ENCODE measurements at regions not wholly inside any gene's neighbourhood (a gene's known extent, or its start where the extent isn't known, plus 50 kb on each side); places are given as distances from the start of the nearest gene placed in this dataset.
"Not testable (repeated sequence)": the region's sequence is repeated elsewhere in the genome, so short reads cannot be mapped to it uniquely, and the experiment has no call there.

DNA sequence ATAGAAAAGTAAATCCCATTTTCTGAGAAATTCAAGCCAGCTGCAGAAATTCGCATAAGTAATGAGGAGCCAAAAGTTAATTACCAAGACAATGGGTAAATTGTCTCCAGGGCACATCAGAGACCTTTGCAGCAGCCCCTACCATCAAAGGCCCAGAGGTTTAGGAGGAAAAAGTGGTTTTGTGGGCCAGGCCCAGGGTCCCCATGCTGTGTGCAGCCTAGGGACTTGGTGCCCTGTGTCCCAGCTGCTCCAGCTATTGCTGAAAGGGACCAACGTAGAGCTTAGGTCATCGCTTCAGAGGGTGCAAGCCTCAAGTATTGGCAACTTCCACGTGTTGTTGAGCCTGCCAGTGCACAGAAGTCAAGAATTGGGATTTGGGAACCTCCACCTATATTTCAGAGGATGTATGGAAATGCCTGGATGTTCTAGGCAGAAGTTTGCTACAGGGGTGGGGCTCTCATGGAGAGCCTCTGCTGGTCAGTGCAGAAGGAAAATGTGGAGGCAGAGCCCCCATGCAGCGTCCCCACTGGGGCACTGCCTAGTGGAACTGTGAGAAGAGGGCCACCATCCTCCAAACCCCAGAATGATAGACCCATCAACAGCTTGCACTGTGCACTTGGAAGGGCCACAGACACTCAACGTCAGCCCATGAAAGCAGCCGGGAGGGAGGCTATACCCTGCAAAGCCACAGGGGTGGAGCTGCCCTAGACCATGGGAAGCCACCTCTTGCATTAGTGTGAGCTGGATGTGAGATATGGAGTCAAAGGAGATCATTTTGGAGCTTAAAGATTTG is 731.3 kb upstream of the GRAMD2B start:
- ATAC-seq; H4K20me1 ChIP-seq (ENCODE audit: control insufficient read depth, insufficient read depth); DNase-seq (ENCODE audit: low read depth, low spot score); H3K9ac ChIP-seq (ENCODE audit: control insufficient read depth, insufficient read depth, low read length); intact Hi-C loops (cut with micrococcal nuclease; ENCODE audit: unreplicated experiment); H3K4me1 ChIP-seq (ENCODE audit: control insufficient read depth, insufficient read depth, low read length); CTCF ChIA-PET; H3K27ac ChIP-seq (ENCODE audit: control insufficient read depth, insufficient read depth); H3K27me3 ChIP-seq (replicated peaks in 1 of 2; ENCODE audit: control insufficient read depth in 2 of 2, insufficient read depth in 2 of 2, low read length in 1 of 2); RAD21 ChIA-PET (ENCODE audit: unreplicated experiment); H3K36me3 ChIP-seq (ENCODE audit: control insufficient read depth in 2 of 2, insufficient read depth in 2 of 2, low read length in 1 of 2); H3K4me2 ChIP-seq (ENCODE audit: control insufficient read depth, insufficient read depth); FAIRE-seq; H3K4me3 ChIP-seq; SMC1A ChIA-PET (ENCODE audit: uncharacterized antibody, unreplicated experiment); BruUV-seq (replicated peaks); POLR2A ChIA-PET; H3K79me2 ChIP-seq (ENCODE audit: control insufficient read depth, insufficient read depth, low read length); in situ Hi-C loops (cut with MboI); H3K9me3 ChIP-seq (replicated peaks; ENCODE audit: control insufficient read depth, insufficient read depth, low read length); H2AFZ ChIP-seq (ENCODE audit: control insufficient read depth, low read depth, low read length): not testable (repeated sequence)
- WGBS (ENCODE audit: insufficient coverage, insufficient replicate concordance, low lambda C conversion rate, missing lambda C conversion rate), result 38% methylated on average over 7 of the region's 7 CpGs

DNA sequence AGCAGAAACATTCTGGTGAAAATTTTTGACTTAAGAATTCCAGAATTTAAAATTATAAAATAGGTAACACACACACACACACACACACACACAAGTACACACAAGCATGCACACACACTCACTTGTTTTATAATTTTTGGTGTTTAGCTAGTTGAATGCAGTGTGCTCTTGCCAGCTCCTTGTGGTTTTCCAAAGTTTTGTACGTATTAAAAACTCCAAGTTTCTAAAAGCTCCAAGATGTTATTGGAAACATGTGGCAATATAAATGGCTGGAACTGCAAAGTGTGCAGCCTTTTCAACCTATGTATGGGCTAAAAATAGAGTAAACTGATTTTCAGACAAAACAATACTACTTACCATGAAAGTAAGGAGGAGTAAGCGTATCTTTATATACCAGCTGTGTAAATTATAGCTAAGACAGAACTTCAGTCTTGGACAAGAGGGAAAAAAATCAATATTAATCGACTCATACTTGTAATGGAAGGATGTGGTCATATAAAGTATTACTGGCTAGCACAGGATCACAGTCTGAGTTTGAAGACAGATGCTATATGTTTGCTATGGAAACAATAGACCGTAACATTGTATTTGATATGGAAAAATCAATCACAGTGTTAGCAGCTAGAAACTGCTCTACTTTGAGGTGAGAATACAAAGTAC is 727.1 kb upstream of the GRAMD2B start:
- no peak for ATAC-seq
- CTCF ChIA-PET, result interaction anchor here (0.6 kb wide), 1 partner anchor 949 kb away, joined by 3 read pairs; no protein-coding TSS in a partner anchor
- TF ChIP-seq ESRRA (IDR thresholded peaks at IDR 0.05; ENCODE audit: low read length) (no peak), ZBED1 (IDR thresholded peaks at IDR 0.05; ENCODE audit: borderline replicate concordance) (no peak), NFYB (IDR thresholded peaks at IDR 0.05; ENCODE audit: insufficient read depth, low read depth, low read length) (no peak), RAD51 (IDR thresholded peaks at IDR 0.05) (no peak), SUZ12 (IDR thresholded peaks at IDR 0.05; ENCODE audit: unreplicated experiment) (no peak)
- TF ChIP-seq, protein P1, sequence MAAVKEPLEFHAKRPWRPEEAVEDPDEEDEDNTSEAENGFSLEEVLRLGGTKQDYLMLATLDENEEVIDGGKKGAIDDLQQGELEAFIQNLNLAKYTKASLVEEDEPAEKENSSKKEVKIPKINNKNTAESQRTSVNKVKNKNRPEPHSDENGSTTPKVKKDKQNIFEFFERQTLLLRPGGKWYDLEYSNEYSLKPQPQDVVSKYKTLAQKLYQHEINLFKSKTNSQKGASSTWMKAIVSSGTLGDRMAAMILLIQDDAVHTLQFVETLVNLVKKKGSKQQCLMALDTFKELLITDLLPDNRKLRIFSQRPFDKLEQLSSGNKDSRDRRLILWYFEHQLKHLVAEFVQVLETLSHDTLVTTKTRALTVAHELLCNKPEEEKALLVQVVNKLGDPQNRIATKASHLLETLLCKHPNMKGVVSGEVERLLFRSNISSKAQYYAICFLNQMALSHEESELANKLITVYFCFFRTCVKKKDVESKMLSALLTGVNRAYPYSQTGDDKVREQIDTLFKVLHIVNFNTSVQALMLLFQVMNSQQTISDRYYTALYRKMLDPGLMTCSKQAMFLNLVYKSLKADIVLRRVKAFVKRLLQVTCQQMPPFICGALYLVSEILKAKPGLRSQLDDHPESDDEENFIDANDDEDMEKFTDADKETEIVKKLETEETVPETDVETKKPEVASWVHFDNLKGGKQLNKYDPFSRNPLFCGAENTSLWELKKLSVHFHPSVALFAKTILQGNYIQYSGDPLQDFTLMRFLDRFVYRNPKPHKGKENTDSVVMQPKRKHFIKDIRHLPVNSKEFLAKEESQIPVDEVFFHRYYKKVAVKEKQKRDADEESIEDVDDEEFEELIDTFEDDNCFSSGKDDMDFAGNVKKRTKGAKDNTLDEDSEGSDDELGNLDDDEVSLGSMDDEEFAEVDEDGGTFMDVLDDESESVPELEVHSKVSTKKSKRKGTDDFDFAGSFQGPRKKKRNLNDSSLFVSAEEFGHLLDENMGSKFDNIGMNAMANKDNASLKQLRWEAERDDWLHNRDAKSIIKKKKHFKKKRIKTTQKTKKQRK (IDR thresholded peaks at IDR 0.05; ENCODE audit: low read depth, low read length), result no peak
- TF ChIP-seq, protein P2, sequence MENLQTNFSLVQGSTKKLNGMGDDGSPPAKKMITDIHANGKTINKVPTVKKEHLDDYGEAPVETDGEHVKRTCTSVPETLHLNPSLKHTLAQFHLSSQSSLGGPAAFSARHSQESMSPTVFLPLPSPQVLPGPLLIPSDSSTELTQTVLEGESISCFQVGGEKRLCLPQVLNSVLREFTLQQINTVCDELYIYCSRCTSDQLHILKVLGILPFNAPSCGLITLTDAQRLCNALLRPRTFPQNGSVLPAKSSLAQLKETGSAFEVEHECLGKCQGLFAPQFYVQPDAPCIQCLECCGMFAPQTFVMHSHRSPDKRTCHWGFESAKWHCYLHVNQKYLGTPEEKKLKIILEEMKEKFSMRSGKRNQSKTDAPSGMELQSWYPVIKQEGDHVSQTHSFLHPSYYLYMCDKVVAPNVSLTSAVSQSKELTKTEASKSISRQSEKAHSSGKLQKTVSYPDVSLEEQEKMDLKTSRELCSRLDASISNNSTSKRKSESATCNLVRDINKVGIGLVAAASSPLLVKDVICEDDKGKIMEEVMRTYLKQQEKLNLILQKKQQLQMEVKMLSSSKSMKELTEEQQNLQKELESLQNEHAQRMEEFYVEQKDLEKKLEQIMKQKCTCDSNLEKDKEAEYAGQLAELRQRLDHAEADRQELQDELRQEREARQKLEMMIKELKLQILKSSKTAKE (IDR thresholded peaks at IDR 0.05; ENCODE audit: low read depth, poor library complexity, severe bottlenecking), result no peak
- in situ Hi-C loops (cut with MboI) (no loop called here), intact Hi-C loops (cut with micrococcal nuclease; ENCODE audit: unreplicated experiment) (no loop called here)
- Histone ChIP-seq H3K79me2 (ENCODE audit: control insufficient read depth, insufficient read depth, low read length) (no peaks in the 10 kb centered on the region), H3K36me3 (ENCODE audit: control insufficient read depth in 2 of 2, insufficient read depth in 2 of 2, low read length in 1 of 2) (no peaks in the 10 kb centered on the region), H3K4me1 (ENCODE audit: control insufficient read depth, insufficient read depth, low read length) (no peaks in the 10 kb centered on the region), H3K9ac (ENCODE audit: control insufficient read depth, insufficient read depth, low read length) (no peak overlapping the region), H4K20me1 (ENCODE audit: control insufficient read depth, insufficient read depth) (no peaks in the 10 kb centered on the region), H3K27me3 (replicated peaks in 1 of 2; ENCODE audit: control insufficient read depth in 2 of 2, insufficient read depth in 2 of 2, low read length in 1 of 2) (no peaks in the 10 kb centered on the region), H3K4me2 (ENCODE audit: control insufficient read depth, insufficient read depth) (no peak overlapping the region), H3K9me3 (replicated peaks; ENCODE audit: control insufficient read depth, insufficient read depth, low read length) (no peaks in the 10 kb centered on the region), H3K27ac (ENCODE audit: control insufficient read depth, insufficient read depth) (no peak overlapping the region), H3K4me3 (no peak overlapping the region), H2AFZ (ENCODE audit: control insufficient read depth, low read depth, low read length) (no peak overlapping the region)
- RAD21 ChIA-PET (ENCODE audit: unreplicated experiment), result no interaction called here
- POLR2A ChIA-PET, result no interaction called here
- WGBS (ENCODE audit: insufficient coverage, insufficient replicate concordance, low lambda C conversion rate, missing lambda C conversion rate), result 8% methylated on average over 4 of the region's 4 CpGs
- no peak for DNase-seq (ENCODE audit: low read depth, low spot score)
- no peak for FAIRE-seq
- no TSS peak for BruUV-seq (replicated peaks)
- SMC1A ChIA-PET (ENCODE audit: uncharacterized antibody, unreplicated experiment), result interaction anchor here (1.3 kb wide), 1 partner anchor 18 kb away, joined by 3 read pairs; no protein-coding TSS in a partner anchor

Data from GM12878 (cell line).